Activated CD4-positive, alpha-beta T cell treated with anti-CD3 and anti-CD28 coated beads, Interleukin-2, Interleukin-6, amounts not matched to agents 100 ng/mL and 50 ng/mL, durations not matched to agents 16 hours and 8 hours (primary cell): ENCODE measurements at regions not wholly inside any gene's neighbourhood (a gene's known extent, or its start where the extent isn't known, plus 50 kb on each side); places are given as distances from the start of the nearest gene placed in this dataset.
A peak's percentile ranks its signal among the peaks of the same experiment; 100 is the strongest.
"Not testable (repeated sequence)": the region's sequence is repeated elsewhere in the genome, so short reads cannot be mapped to it uniquely, and the experiment has no call there.

ENCODE experiments used
- DNase-seq: peaks from one replicate; pipeline ENCODE4 v3.0.0-alpha.2; 2020

GRCh38 chr12:126953365-126953889 is 1313.5 kb upstream of the TMEM132C start:
- no peak for DNase-seq

- DNase-seq: no peak
These were observed 1306.7 kb upstream of the TMEM132C start for GRCh38 chr12:126960221-126960620.

GRCh38 chr12:126960709-126961108 is 1306.3 kb upstream of the TMEM132C start:
- no peak for DNase-seq

DNA sequence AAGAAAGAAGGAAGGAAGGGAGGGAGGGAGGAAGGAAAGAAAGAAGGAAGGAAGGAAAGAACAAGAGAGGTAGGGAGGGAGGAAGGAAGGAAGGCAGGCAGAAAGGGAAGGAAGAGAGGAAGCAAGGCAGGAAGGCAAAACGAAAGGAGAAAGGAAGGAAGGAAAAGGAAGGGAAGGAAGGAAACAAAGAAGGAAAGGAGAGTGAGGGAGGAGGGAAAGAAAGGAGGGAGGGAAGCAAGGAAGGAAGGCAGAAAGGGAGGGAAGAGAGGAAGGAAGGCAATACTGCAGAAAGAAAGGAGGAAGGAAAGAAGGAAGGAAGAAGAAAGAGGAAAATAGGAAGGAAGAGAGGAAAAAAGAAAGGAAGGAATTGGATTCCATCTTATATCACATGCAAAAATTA is 1303.1 kb upstream of the TMEM132C start:
- no peak for DNase-seq

DNA sequence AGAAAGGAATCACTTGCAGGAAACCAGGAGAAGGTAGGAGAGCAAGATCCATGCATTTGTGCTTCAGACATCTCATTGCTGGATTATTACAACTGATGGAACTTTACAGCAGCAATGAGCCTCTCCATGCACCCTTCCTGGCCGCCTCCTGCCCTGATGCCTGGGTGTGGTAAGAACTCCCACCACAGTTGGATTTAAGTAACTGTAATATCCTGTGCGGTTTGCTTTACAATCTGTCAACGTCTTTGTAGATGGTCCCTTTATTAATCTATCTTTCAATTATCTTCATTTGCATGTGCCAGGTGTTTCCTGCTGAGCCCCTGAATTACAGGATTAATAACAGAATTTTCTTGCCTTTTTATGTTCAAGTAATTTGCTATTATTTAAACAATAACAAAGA is 1300.5 kb upstream of the TMEM132C start:
- DNase-seq: no peak

GRCh38 chr12:126967152-126967551 is 1299.8 kb upstream of the TMEM132C start:
- DNase-seq: no peak

- DNase-seq: no peak
These were observed 1292.2 kb upstream of the TMEM132C start for GRCh38 chr12:126974779-126975178.

GRCh38 chr12:126976579-126976978 is 1290.4 kb upstream of the TMEM132C start:
- DNase-seq: no peak

- not testable (repeated sequence) for DNase-seq
These were observed 1287.4 kb upstream of the TMEM132C start for GRCh38 chr12:126979564-126979963.

DNA sequence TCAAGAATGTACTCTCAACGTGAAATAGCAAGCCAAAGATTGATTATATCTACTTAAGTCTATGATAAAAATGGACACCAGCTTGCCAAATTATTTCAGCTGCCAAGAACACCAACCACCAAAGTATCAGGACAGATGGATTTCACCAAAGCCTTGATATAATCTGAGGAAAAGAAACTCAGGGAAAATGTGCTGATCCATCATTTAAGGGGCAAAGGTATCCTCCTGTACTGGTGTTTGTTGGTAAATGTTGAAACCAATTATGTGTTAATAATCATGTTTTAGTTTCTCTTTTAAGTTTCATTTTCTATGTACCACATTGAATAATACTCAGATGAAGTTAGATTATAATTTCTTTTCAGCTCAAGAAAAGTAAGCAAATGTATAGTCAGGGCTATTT is 1284.3 kb upstream of the TMEM132C start:
- no peak for DNase-seq

GRCh38 chr12:126983735-126984134 is 1283.2 kb upstream of the TMEM132C start:
- not testable (repeated sequence) for DNase-seq

- not testable (repeated sequence) for DNase-seq
These were observed 1281.3 kb upstream of the TMEM132C start for GRCh38 chr12:126985663-126986062.

DNA sequence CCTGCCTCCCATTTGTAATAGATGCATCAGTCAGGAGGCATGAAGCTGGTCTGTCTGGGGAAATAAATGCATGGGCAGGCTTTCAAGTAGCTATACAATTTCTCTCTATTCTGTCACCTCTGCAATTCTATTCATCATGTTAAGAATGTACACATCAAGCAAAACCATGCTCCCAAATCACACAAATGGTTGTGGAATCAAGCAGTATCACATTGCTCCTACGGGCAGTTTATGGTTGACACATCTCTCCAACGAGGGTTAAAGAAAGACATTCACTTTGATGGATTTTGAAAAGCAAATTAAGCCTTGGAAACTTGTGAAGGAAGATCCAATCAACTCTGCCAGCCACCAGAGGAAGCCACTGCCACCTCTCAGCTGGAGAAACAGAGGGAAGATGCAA is 1277.4 kb upstream of the TMEM132C start:
- DNase-seq: no peak

DNA sequence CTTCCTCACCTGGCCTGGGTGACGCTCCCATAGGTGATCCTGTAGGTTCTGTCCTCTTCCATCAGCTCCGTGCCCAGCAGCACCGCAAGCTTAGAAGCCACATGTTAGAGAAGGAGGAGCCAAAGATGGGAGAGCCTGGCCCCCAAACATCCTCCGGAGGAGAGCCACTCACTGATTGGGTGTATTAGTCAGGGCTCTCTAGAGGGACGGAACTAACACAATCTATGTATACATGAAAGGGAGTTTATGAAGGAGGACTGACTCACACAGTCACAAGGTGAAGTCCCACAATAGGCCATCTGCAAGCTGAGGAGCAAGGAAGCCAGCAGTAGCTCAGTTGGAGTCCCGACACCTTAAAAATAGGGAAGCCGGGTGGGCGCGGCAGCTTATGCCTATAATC is 1273.1 kb upstream of the TMEM132C start:
- no peak for DNase-seq

DNA sequence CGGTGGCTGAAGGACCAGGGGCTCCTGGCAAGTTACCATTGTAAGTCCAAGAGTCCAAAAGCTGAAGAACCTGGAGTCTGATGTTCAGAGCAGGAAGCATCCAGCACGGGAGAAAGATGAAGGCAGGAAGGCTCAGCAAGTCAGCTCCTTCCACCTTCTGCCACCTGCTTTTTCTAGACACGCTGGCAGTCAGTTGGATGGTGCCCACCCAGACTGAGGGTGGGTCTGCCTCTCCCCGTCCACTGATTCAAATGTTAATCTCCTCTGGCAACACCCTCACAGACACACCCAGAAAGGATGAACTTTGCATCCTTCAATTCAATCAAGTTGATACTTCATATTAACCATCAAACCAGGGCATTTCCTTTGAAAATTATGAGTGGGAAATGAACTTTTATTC is 1272.4 kb upstream of the TMEM132C start:
- DNase-seq: no peak

- DNase-seq: no peak
These were observed 1268.9 kb upstream of the TMEM132C start for GRCh38 chr12:126998031-126998430.

GRCh38 chr12:126998747-126999285 is 1268.2 kb upstream of the TMEM132C start:
- peak; percentile 12 for DNase-seq

GRCh38 chr12:126999352-126999751 is 1267.6 kb upstream of the TMEM132C start:
- no peak for DNase-seq

DNA sequence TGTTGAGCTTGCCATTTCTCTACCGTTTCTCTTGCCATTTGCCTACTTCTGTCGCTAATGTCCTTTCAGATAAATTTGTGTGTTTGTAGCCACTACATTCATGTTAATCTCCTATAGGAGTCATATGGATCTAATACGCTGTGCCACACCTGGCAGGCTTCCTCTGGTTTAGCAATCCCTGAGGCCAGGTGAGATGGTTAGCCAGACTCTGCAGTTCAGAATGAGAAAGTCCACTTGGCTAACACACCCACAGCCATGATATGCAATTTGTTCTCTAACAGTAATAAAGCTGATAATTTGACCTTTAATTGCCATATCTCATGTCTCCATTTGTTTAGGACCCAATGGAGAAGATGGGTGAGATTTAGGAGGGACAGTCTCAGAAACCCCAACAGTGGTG is 1261.6 kb upstream of the TMEM132C start:
- no peak for DNase-seq

- no peak for DNase-seq
These were observed 1260.0 kb upstream of the TMEM132C start for GRCh38 chr12:127006972-127007371.

DNA sequence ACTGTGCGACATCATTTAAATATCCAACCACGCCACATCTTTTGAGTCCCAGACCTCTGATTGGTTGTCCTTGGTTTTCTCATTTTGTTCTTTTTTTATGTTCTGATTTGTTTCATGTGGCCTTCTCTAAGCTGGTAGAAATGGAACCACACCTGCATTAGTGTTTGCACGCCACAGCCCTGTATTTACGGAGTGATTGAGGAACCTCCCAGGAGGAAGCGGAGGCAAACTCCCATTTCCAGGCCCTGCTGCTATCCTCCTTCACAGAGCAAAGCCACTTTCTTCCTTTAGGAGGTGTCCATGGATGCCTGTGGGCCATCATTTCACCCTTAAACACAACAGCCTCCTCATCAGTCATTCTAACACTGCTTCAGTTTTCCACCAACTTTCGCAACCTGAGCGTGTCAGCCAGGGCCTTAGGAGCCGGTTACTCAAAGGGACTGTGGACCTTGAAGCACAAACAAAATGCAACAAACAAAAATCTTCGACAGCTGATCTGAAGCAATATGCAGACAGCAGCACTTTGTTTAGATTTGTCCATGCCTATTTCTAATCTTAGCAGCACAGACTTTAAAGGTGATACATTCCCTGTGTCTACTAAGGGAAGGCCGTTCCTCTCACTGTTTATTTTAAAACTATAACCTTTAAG is 1258.1 kb upstream of the TMEM132C start:
- DNase-seq: no peak

GRCh38 chr12:127012109-127012508 is 1254.9 kb upstream of the TMEM132C start:
- DNase-seq: no peak

DNA sequence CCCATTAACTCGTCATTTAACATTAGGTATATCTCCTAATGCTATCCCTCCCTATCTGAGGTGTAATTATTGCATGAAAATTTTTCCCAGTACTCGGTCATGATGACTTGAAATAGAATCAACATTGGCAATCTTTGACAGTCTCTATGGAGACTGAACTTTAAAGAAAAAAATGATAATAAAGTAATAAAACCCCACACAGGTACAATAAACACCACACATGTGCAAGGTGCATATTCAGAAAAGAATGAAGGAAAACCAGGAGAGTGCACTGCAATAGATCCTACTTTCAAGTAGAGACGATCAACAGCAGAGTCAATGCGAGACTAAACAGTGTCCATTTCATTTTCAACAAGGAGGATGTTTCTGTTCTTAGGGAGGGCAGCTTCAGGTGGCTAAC is 1253.8 kb upstream of the TMEM132C start:
- no peak for DNase-seq

- no peak for DNase-seq
These were observed 1252.9 kb upstream of the TMEM132C start for GRCh38 chr12:127014079-127014478.

DNA sequence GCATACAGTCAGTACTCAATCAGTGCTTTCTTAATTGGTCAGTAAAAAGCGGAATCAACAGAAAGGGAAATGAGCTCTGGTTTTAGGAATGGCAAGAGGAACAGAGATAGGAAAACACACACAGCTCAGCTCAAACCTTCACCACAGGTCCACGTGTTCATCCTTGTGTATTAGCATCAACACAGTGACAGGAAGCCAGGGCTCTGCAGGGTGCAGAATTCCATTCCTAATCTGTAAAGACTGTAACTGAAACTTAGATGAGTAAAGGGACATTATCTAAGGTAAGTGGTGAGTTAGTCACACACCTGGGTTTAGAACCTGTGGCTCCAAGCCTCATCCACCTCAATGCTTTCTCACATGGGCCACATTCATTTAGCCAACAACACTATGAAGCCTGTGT is 1242.2 kb upstream of the TMEM132C start:
- DNase-seq: no peak
